SJSA1 (cell line): ENCODE measurements at regions not wholly inside any gene's neighbourhood (a gene's known extent, or its start where the extent isn't known, plus 50 kb on each side); places are given as distances from the start of the nearest gene placed in this dataset.

Source experiments
- DNase-seq, 2 experiments: peaks; one replicate each; pipeline ENCODE4 v3.0.0-alpha.2; 2015 to 2020; ENCODE audit warnings: low spot score in 2 of 2, low read depth in 1 of 2
- H3K27ac ChIP-seq: fragments of 250-450 bp; sonication (Bioruptor Pico); 2 replicates; pipeline ENCODE4 v1.5.1; 2020; ENCODE audit warnings: mild to moderate bottlenecking, moderate library complexity
- H3K27me3 ChIP-seq: fragments of 250-450 bp; sonication (Bioruptor Pico); replicated peaks from 2 replicates; pipeline ENCODE4 v1.5.1; 2020; ENCODE audit warnings: mild to moderate bottlenecking, moderate library complexity
- H3K36me3 ChIP-seq: fragments of 250-450 bp; sonication (Bioruptor Pico); 2 replicates; pipeline ENCODE4 v1.5.1; 2020; ENCODE audit warnings: mild to moderate bottlenecking
- H3K4me1 ChIP-seq: fragments of 250-450 bp; sonication (Bioruptor Pico); replicated peaks from 2 replicates; pipeline ENCODE4 v1.6.1; 2021; ENCODE audit warnings: mild to moderate bottlenecking
- H3K4me3 ChIP-seq: fragments of 250-450 bp; sonication (Bioruptor Pico); 2 replicates; pipeline ENCODE4 v1.5.1; 2020; ENCODE audit warnings: mild to moderate bottlenecking
- H3K9me3 ChIP-seq: fragments of 250-450 bp; sonication (Bioruptor Pico); replicated peaks from 2 replicates; pipeline ENCODE4 v1.5.1; 2020; ENCODE audit warnings: mild to moderate bottlenecking

- no peaks in the 10 kb centered on the region for H3K4me1 ChIP-seq
- no peak for DNase-seq
- no peaks in the 10 kb centered on the region for H3K9me3 ChIP-seq
- no peaks in the 10 kb centered on the region for H3K27me3 ChIP-seq
- no peak overlapping the region for H3K4me3 ChIP-seq
- H3K27ac ChIP-seq, result no peak overlapping the region
- no peaks in the 10 kb centered on the region for H3K36me3 ChIP-seq
Observed at GRCh38 chr3:78529601-78530000, 1238.2 kb downstream of the ROBO1 start.

GRCh38 chr3:78540485-78540884, 1227.3 kb downstream of the ROBO1 start:
- H3K36me3 ChIP-seq, result no peaks in the 10 kb centered on the region
- no peak overlapping the region for H3K27ac ChIP-seq
- no peak overlapping the region for H3K4me3 ChIP-seq
- H3K9me3 ChIP-seq, result no peaks in the 10 kb centered on the region
- H3K27me3 ChIP-seq, result no peaks in the 10 kb centered on the region
- no peaks in the 10 kb centered on the region for H3K4me1 ChIP-seq
- no peak for DNase-seq

GRCh38 chr3:78545827-78546226, 1222.0 kb downstream of the ROBO1 start:
- Histone ChIP-seq H3K27ac (no peak overlapping the region), H3K9me3 (no peaks in the 10 kb centered on the region), H3K27me3 (no peaks in the 10 kb centered on the region), H3K4me1 (no peaks in the 10 kb centered on the region), H3K36me3 (no peaks in the 10 kb centered on the region), H3K4me3 (no peak overlapping the region)
- no peak for DNase-seq
